Peyer's patch (tissue), 4 donors: ENCODE measurements at regions not wholly inside any gene's neighbourhood (a gene's known extent, or its start where the extent isn't known, plus 50 kb on each side); places are given as distances from the start of the nearest gene placed in this dataset.

Source experiments
- POLR2A ChIP-seq, 2 donors: fragments of 450-650 bp; IDR thresholded peaks; one replicate each; pipeline ENCODE4 v1.5.1; 2017; ENCODE audit warnings: antibody characterized with exemption in 2 of 2, mild to moderate bottlenecking in 2 of 2, moderate library complexity in 2 of 2
- TF ChIP-seq, protein P1 (sequence below), 6 experiments: fragments of 450-650 bp in 4 of 6; fragments of 200-600 bp in 2 of 6; sonication (generic) in 1 of 6; IDR thresholded peaks; one replicate each; pipeline ENCODE4 v1.5.1; 2017 to 2019; ENCODE audit warnings: antibody characterized with exemption in 6 of 6, mild to moderate bottlenecking in 3 of 6, moderate library complexity in 1 of 6

DNA sequence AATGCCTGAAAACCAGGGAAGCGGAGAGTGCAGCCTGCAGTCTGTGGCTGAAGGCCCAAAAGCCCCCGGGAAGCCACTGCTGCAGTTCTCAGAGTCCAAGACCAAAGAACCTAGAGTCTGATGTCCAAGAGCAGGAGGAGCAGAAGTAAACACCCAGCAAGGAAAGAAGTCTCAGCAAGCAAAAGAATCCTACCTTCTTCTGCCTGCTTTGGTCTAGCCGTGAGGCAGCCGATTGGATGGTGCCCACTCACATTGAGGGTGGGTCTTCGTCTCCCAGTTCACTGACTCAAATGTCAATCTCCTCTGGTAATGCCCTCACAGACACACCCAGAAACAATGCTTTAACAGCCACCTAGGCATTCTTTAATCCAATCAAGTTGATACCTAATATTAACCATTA lies 217.5 kb downstream of the PLA2G4A start:
- TF ChIP-seq, protein P1, sequence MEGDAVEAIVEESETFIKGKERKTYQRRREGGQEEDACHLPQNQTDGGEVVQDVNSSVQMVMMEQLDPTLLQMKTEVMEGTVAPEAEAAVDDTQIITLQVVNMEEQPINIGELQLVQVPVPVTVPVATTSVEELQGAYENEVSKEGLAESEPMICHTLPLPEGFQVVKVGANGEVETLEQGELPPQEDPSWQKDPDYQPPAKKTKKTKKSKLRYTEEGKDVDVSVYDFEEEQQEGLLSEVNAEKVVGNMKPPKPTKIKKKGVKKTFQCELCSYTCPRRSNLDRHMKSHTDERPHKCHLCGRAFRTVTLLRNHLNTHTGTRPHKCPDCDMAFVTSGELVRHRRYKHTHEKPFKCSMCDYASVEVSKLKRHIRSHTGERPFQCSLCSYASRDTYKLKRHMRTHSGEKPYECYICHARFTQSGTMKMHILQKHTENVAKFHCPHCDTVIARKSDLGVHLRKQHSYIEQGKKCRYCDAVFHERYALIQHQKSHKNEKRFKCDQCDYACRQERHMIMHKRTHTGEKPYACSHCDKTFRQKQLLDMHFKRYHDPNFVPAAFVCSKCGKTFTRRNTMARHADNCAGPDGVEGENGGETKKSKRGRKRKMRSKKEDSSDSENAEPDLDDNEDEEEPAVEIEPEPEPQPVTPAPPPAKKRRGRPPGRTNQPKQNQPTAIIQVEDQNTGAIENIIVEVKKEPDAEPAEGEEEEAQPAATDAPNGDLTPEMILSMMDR (IDR thresholded peaks at IDR 0.05) = no peak
- no peak for TF ChIP-seq POLR2A (IDR thresholded peaks at IDR 0.05)
